ENCODE measurements at regions not wholly inside any gene's neighbourhood (a gene's known extent, or its start where the extent isn't known, plus 50 kb on each side); places are given as distances from the start of the nearest gene placed in this dataset.

DNA sequence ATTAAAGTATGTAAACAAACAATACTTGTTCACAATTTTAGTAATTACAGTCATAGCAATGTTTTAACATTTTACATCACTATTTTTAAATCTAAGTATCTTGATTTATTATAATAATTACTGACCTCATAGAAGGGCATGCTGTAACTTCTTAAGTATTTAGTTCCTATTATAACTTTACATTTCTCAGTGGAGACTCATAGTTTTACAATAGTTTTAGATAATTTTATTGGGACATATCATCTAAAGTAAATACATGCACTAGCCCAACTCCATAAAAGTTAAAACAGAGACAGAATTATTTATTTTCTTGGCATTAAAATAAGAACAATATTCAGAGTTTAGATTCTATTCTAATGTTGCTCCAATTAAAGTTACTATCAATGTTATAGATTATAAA lies 466.5 kb upstream of the BCHE start:
- Histone ChIP-seq H2AFZ (ENCODE audit: low read depth, low read length) (no peak overlapping the region), H3K27ac (ENCODE audit: extremely low read depth, low read depth, low read length) (no peak overlapping the region), H3K9me3 (replicated peaks; ENCODE audit: control insufficient read depth, insufficient read depth, low read depth, low read length) (no peaks in the 10 kb centered on the region), H3K4me2 (ENCODE audit: insufficient read depth, low read length) (no peak overlapping the region), H3K9ac (ENCODE audit: insufficient read depth in 1 of 2, low read depth in 2 of 2, low read length in 2 of 2) (no peak overlapping the region), H4K20me1 (replicated peaks; ENCODE audit: control insufficient read depth, insufficient read depth, low read length) (no peaks in the 10 kb centered on the region), H3K27me3 (ENCODE audit: control insufficient read depth in 2 of 2, insufficient read depth in 2 of 2, low read length in 2 of 2) (no peaks in the 10 kb centered on the region), H3K4me3 (no peak overlapping the region), H3K79me2 (ENCODE audit: control insufficient read depth, insufficient read depth, low read length) (no peaks in the 10 kb centered on the region), H3K4me1 (replicated peaks in 1 of 2; ENCODE audit: control insufficient read depth in 2 of 2, insufficient read depth in 2 of 2, low read length in 2 of 2) (no peaks in the 10 kb centered on the region), H3K9me1 (ENCODE audit: control insufficient read depth, insufficient read depth, low read length) (no peaks in the 10 kb centered on the region), H3K36me3 (ENCODE audit: control insufficient read depth, insufficient read depth, low read length) (no peaks in the 10 kb centered on the region)
- DNase-seq (ENCODE audit: extremely low read depth in 1 of 4, low spot score in 3 of 4) (no peak), FAIRE-seq (no peak), ATAC-seq (no peak)
- ChIA-PET POLR2A (no interaction called here), CTCF (ENCODE audit: low intra/inter-chr PET ratio) (no interaction called here)
- in situ Hi-C loops (cut with MboI) (no loop called here), intact Hi-C loops (cut with micrococcal nuclease) (no loop called here)
- no TSS peak for BruUV-seq (replicated peaks)
- TF ChIP-seq TARDBP (IDR thresholded peaks at IDR 0.05): no peak
- TF ChIP-seq TRIM24 (IDR thresholded peaks at IDR 0.05): no peak

DNA sequence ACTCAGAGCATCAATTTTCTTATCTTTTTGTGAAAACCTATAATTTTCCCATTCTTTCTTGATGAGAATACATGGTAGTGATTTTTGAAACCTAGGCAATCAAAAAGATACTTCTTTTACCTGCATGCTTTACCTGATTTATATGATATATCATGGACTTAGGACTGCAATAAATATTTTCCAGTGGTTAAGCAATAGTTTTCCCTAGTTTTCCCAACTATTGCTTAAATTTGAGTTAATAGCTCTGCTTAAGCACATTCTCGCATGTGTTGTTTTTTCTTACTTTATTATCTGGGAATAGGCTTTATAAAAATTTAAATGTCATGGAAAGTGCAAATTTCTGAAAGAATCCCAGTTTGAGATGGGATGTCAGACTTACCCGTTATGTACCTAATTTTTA lies 465.1 kb upstream of the BCHE start:
- FAIRE-seq: no peak
- H3K9me3 ChIP-seq (replicated peaks; ENCODE audit: control insufficient read depth, insufficient read depth, low read depth, low read length): no peaks in the 10 kb centered on the region
- ChIA-PET CTCF (ENCODE audit: low intra/inter-chr PET ratio) (no interaction called here), POLR2A (no interaction called here)
- no peak for DNase-seq (ENCODE audit: extremely low read depth in 1 of 4, low spot score in 3 of 4)
- 16% methylated on average over 2 of the region's 2 CpGs for whole genome bisulfite sequencing (ENCODE audit: insufficient coverage, low coverage, missing lambda C conversion rate)
- ATAC-seq: no peak
- no peak overlapping the region for H3K9ac ChIP-seq (ENCODE audit: insufficient read depth in 1 of 2, low read depth in 2 of 2, low read length in 2 of 2)
- H3K4me3 ChIP-seq: no peak overlapping the region
- no peaks in the 10 kb centered on the region for H3K27me3 ChIP-seq (ENCODE audit: control insufficient read depth in 2 of 2, insufficient read depth in 2 of 2, low read length in 2 of 2)
- BruUV-seq (replicated peaks): no TSS peak
- H3K4me2 ChIP-seq (ENCODE audit: insufficient read depth, low read length): no peak overlapping the region
- no peak overlapping the region for H2AFZ ChIP-seq (ENCODE audit: low read depth, low read length)
- H4K20me1 ChIP-seq (replicated peaks; ENCODE audit: control insufficient read depth, insufficient read depth, low read length): no peaks in the 10 kb centered on the region
- H3K9me1 ChIP-seq (ENCODE audit: control insufficient read depth, insufficient read depth, low read length): no peaks in the 10 kb centered on the region
- H3K4me1 ChIP-seq (replicated peaks in 1 of 2; ENCODE audit: control insufficient read depth in 2 of 2, insufficient read depth in 2 of 2, low read length in 2 of 2): no peaks in the 10 kb centered on the region
- no peaks in the 10 kb centered on the region for H3K36me3 ChIP-seq (ENCODE audit: control insufficient read depth, insufficient read depth, low read length)
- in situ Hi-C loops (cut with MboI) (no loop called here), intact Hi-C loops (cut with micrococcal nuclease) (no loop called here)
- no peak overlapping the region for H3K27ac ChIP-seq (ENCODE audit: extremely low read depth, low read depth, low read length)
- no peaks in the 10 kb centered on the region for H3K79me2 ChIP-seq (ENCODE audit: control insufficient read depth, insufficient read depth, low read length)
- no peak for TF ChIP-seq SIN3B (IDR thresholded peaks at IDR 0.05; ENCODE audit: low read depth)
- TF ChIP-seq TSC22D4 (tag; IDR thresholded peaks at IDR 0.05): no peak
- no peak for TF ChIP-seq MAFK (IDR thresholded peaks at IDR 0.05; ENCODE audit: low read length)
- TF ChIP-seq, protein P1, sequence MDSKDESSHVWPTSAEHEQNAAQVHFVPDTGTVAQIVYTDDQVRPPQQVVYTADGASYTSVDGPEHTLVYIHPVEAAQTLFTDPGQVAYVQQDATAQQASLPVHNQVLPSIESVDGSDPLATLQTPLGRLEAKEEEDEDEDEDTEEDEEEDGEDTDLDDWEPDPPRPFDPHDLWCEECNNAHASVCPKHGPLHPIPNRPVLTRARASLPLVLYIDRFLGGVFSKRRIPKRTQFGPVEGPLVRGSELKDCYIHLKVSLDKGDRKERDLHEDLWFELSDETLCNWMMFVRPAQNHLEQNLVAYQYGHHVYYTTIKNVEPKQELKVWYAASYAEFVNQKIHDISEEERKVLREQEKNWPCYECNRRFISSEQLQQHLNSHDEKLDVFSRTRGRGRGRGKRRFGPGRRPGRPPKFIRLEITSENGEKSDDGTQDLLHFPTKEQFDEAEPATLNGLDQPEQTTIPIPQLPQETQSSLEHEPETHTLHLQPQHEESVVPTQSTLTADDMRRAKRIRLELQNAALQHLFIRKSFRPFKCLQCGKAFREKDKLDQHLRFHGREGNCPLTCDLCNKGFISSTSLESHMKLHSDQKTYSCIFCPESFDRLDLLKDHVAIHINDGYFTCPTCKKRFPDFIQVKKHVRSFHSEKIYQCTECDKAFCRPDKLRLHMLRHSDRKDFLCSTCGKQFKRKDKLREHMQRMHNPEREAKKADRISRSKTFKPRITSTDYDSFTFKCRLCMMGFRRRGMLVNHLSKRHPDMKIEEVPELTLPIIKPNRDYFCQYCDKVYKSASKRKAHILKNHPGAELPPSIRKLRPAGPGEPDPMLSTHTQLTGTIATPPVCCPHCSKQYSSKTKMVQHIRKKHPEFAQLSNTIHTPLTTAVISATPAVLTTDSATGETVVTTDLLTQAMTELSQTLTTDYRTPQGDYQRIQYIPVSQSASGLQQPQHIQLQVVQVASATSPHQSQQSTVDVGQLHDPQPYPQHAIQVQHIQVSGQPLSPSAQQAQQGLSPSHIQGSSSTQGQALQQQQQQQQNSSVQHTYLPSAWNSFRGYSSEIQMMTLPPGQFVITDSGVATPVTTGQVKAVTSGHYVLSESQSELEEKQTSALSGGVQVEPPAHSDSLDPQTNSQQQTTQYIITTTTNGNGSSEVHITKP (IDR thresholded peaks at IDR 0.05; ENCODE audit: partially characterized antibody): no peak
- TF ChIP-seq, protein P2, sequence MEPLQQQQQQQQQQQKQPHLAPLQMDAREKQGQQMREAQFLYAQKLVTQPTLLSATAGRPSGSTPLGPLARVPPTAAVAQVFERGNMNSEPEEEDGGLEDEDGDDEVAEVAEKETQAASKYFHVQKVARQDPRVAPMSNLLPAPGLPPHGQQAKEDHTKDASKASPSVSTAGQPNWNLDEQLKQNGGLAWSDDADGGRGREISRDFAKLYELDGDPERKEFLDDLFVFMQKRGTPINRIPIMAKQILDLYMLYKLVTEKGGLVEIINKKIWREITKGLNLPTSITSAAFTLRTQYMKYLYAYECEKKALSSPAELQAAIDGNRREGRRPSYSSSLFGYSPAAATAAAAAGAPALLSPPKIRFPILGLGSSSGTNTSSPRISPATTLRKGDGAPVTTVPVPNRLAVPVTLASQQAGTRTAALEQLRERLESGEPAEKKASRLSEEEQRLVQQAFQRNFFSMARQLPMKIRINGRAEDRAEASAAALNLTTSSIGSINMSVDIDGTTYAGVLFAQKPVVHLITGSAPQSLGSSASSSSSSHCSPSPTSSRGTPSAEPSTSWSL (CRISPR knock-in tag; IDR thresholded peaks at IDR 0.05; ENCODE audit: borderline replicate concordance): no peak
- TF ChIP-seq, protein P3, sequence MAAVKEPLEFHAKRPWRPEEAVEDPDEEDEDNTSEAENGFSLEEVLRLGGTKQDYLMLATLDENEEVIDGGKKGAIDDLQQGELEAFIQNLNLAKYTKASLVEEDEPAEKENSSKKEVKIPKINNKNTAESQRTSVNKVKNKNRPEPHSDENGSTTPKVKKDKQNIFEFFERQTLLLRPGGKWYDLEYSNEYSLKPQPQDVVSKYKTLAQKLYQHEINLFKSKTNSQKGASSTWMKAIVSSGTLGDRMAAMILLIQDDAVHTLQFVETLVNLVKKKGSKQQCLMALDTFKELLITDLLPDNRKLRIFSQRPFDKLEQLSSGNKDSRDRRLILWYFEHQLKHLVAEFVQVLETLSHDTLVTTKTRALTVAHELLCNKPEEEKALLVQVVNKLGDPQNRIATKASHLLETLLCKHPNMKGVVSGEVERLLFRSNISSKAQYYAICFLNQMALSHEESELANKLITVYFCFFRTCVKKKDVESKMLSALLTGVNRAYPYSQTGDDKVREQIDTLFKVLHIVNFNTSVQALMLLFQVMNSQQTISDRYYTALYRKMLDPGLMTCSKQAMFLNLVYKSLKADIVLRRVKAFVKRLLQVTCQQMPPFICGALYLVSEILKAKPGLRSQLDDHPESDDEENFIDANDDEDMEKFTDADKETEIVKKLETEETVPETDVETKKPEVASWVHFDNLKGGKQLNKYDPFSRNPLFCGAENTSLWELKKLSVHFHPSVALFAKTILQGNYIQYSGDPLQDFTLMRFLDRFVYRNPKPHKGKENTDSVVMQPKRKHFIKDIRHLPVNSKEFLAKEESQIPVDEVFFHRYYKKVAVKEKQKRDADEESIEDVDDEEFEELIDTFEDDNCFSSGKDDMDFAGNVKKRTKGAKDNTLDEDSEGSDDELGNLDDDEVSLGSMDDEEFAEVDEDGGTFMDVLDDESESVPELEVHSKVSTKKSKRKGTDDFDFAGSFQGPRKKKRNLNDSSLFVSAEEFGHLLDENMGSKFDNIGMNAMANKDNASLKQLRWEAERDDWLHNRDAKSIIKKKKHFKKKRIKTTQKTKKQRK (IDR thresholded peaks at IDR 0.05; ENCODE audit: borderline replicate concordance, low read depth, low read length): no peak

Data from K562 (cell line).